ENCODE measurements at regions not wholly inside any gene's neighbourhood (a gene's known extent, or its start where the extent isn't known, plus 50 kb on each side); places are given as distances from the start of the nearest gene placed in this dataset.

DNA sequence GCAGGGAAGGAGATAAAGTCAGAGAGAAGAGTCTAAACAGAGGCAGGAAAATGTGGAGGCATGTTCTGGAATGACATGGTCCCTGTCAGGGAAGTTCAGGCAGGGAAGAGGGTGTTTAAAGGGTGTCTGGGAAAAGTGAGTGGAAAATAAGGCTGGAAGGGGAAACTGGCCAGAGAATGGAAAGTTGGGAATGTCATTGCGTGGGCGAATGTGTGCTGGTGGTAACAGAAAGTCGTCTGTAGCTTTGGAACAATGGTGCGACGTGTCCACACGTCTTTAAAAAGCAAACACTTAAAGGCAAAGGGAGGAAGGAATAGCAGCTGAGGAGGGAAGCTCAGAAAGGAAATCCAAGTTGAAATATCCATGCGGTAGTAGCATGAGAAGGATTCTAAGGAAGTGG is 469.5 kb upstream of the SALL3 start:
- TF ChIP-seq POLR2A (IDR thresholded peaks at IDR 0.05) (no peak), POLR2AphosphoS5 (IDR thresholded peaks at IDR 0.05; ENCODE audit: insufficient read depth in 1 of 2, low read depth in 1 of 2) (no peak)
- TF ChIP-seq, protein P1, sequence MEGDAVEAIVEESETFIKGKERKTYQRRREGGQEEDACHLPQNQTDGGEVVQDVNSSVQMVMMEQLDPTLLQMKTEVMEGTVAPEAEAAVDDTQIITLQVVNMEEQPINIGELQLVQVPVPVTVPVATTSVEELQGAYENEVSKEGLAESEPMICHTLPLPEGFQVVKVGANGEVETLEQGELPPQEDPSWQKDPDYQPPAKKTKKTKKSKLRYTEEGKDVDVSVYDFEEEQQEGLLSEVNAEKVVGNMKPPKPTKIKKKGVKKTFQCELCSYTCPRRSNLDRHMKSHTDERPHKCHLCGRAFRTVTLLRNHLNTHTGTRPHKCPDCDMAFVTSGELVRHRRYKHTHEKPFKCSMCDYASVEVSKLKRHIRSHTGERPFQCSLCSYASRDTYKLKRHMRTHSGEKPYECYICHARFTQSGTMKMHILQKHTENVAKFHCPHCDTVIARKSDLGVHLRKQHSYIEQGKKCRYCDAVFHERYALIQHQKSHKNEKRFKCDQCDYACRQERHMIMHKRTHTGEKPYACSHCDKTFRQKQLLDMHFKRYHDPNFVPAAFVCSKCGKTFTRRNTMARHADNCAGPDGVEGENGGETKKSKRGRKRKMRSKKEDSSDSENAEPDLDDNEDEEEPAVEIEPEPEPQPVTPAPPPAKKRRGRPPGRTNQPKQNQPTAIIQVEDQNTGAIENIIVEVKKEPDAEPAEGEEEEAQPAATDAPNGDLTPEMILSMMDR (IDR thresholded peaks at IDR 0.05) = no peak
- Histone ChIP-seq H3K4me1 (no peaks in the 10 kb centered on the region), H3K9me3 (no peaks in the 10 kb centered on the region), H3K27ac (no peak overlapping the region), H3K4me3 (no peak overlapping the region), H3K36me3 (no peaks in the 10 kb centered on the region), H3K27me3 (no peaks in the 10 kb centered on the region)
- no peak for DNase-seq (ENCODE audit: extremely low spot score in 2 of 2)
- intact Hi-C loops (cut with DNase I) = no loop called here

DNA sequence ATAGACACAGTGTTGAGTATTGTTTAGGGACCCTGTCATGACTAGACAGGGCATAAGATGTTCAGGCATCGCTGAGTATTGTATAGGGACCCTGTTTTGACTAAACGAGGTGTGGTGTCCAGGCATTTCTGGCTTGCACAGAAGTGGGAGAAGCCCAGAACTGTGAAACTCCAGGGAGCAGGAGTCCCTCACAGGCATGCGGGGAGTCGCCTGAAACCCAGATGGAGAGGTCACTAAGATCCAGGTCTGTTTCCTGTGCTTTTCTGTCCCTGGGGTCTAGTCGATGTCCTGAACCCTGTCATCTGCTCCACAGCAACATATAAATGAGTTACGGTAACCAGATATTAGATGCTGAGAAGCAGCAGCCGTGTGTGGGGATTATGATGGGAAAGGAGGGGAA is 469.0 kb upstream of the SALL3 start:
- Histone ChIP-seq H3K4me1 (no peaks in the 10 kb centered on the region), H3K9me3 (no peaks in the 10 kb centered on the region), H3K27me3 (no peaks in the 10 kb centered on the region), H3K4me3 (no peak overlapping the region), H3K27ac (no peak overlapping the region), H3K36me3 (no peaks in the 10 kb centered on the region)
- peak; percentile 52 to 72 for DNase-seq (ENCODE audit: extremely low spot score in 2 of 2)
- intact Hi-C loops (cut with DNase I) = no loop called here
- TF ChIP-seq POLR2AphosphoS5 (IDR thresholded peaks at IDR 0.05; ENCODE audit: insufficient read depth in 1 of 2, low read depth in 1 of 2) (no peak), POLR2A (IDR thresholded peaks at IDR 0.05) (no peak)
- TF ChIP-seq, protein P1 (IDR thresholded peaks at IDR 0.05) = no peak

DNA sequence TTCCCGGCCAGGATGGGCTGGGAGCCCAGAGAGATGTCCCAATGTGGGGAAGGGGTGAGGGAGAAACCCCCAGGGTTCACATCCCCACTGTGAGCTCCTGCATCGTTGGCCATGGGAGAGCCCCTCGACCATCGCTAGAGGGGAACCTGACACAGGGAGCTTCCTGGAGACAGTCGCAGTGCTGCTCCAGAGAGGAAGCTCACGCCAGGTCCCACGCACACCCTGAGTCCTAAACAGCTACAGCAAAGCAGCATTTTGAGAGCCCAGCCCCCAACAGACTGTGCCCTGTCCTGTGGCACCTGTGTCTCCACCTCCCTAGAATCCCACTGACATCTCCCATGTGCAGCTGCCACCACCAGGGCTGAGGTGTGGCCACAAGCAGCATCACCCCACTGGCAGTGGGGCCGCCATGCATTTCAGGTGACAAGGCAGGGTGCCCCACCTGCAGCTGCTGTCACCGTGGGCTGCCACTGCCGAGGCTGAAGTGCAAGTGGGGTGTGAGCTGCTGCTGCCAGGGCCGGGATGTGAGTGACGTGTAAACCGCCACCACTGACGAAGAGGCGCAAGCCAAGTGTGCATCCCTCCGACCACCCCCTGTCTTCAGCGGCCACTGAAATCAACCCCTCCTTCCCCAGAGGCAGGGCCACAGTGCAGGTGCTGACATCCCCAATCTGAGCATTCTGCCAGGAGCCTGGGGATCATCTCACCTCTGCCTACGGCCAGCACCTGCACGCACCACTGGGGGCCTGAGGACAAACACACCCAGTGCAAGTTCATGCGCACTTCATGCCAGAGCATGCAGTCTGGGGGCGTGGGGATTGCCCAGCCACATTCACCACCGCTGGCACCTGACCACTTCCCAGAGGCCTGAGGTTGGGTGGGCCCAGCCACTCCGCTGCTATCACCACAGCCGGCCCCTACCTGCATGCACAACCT is 467.7 kb upstream of the SALL3 start:
- H3K4me3 ChIP-seq = no peak overlapping the region
- DNase-seq (ENCODE audit: extremely low spot score in 2 of 2) = peak; percentile 79 to 96
- H3K36me3 ChIP-seq = no peaks in the 10 kb centered on the region
- TF ChIP-seq, protein P1 (IDR thresholded peaks at IDR 0.05) = no peak
- no peak overlapping the region for H3K27ac ChIP-seq
- H3K27me3 ChIP-seq = no peaks in the 10 kb centered on the region
- intact Hi-C loops (cut with DNase I) = no loop called here
- no peaks in the 10 kb centered on the region for H3K9me3 ChIP-seq
- H3K4me1 ChIP-seq = no peaks in the 10 kb centered on the region

DNA sequence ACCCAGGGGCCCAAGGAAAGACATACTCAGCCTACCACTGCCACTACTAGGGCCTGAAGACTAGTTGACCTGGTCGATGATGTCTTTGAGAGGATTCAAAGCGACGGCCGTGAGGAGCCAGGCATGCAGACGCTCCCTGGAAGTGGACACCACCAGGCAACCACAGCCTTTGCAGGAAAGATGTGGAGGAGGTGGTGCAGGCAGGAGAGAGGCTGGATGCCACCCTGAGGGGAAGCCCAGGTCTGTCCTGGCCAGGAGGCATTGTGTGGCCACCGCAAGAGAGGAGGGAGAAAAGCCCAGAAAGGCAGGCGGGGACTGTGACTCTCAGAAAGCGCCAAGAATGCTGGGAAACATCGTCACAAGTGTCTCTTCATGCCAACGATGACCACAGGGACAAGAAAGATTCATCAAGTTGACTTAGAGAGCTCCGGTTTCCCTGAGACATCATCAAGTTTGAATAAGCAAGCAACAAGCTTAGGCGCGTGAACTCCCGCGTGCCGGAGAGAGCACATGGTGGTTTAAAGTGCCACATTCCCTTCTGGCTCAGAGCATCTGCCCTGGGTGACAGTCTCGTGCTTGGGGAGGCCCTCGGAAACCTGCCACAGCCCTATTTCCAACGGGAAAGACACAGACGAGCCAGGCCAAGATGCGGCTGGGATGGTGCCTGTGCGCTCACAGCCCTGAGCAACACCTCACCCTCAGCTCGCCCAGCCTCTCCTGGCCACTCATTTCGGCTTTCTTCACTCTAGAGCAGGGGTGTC is 464.5 kb upstream of the SALL3 start:
- Histone ChIP-seq H3K27ac (no peak overlapping the region), H3K9me3 (no peaks in the 10 kb centered on the region), H3K36me3 (no peaks in the 10 kb centered on the region), H3K27me3 (no peaks in the 10 kb centered on the region), H3K4me3 (no peak overlapping the region), H3K4me1 (no peaks in the 10 kb centered on the region)
- intact Hi-C loops (cut with DNase I) = no loop called here
- TF ChIP-seq POLR2A (IDR thresholded peaks at IDR 0.05) (no peak), POLR2AphosphoS5 (IDR thresholded peaks at IDR 0.05; ENCODE audit: insufficient read depth in 1 of 2, low read depth in 1 of 2) (no peak)
- TF ChIP-seq, protein P1 (IDR thresholded peaks at IDR 0.05) = no peak
- DNase-seq (ENCODE audit: extremely low spot score in 2 of 2) = peak; percentile 64 to 88

DNA sequence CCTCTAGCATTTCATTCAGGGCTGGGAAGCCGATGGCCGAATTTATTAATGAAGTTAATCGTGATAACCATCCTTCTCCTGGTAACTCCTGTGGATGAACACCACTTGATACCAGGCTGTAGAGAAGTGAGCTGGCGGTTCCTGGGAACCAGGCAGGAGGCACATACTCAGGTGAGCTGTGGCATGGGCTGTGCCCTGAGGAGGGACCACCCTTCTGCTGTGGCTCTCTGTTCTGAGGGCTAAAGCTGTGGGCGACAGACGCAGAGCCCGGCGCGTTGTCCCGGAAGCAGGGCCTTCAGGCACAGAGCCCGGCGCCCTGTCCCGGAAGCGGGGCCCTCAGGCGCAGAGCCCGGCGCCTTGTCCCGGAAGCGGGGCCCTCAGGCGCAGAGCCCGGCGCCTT is 462.3 kb upstream of the SALL3 start:
- Histone ChIP-seq H3K4me3 (no peak overlapping the region), H3K9me3 (no peaks in the 10 kb centered on the region), H3K27me3 (no peaks in the 10 kb centered on the region), H3K36me3 (no peaks in the 10 kb centered on the region), H3K4me1 (no peaks in the 10 kb centered on the region), H3K27ac (no peak overlapping the region)
- TF ChIP-seq POLR2A (IDR thresholded peaks at IDR 0.05) (no peak), POLR2AphosphoS5 (IDR thresholded peaks at IDR 0.05; ENCODE audit: insufficient read depth in 1 of 2, low read depth in 1 of 2) (no peak)
- TF ChIP-seq, protein P1 (IDR thresholded peaks at IDR 0.05) = no peak
- intact Hi-C loops (cut with DNase I) = no loop called here
- DNase-seq (ENCODE audit: extremely low spot score in 2 of 2) = no peak

Data from vagina (tissue), 2 donors.